ENCODE measurements at regions not wholly inside any gene's neighbourhood (a gene's known extent, or its start where the extent isn't known, plus 50 kb on each side); places are given as distances from the start of the nearest gene placed in this dataset.

DNA sequence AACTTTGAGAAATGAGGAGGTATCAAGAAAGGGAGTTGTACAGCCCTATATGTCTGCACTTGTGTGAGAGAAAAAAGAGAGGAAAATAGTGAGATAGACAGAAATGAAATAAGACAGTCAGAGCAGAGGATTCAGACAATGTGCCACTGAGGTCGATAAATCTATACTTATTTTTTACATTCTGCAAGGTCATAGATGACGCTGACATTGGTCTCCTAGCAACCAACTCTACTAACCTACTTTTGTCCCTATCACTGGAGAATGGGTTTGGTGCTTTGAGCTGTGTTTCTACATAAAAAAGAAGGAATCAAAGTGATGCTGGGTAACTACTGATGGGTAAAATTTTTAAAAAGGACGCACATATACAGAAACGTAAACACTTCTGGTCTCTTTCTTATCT lies 573.3 kb upstream of the RORB start:
- Histone ChIP-seq H4K8ac (ENCODE audit: low read depth in 2 of 2, low read length in 2 of 2) (no peak overlapping the region), H3K79me1 (ENCODE audit: low read depth in 1 of 2, low read length in 2 of 2) (no peaks in the 10 kb centered on the region), H3K27ac (ENCODE audit: insufficient read depth, low read length) (no peak overlapping the region), H3K23ac (ENCODE audit: low read depth, low read length) (no peak overlapping the region), H3K4me2 (ENCODE audit: low read depth, low read length) (no peak overlapping the region), H4K91ac (ENCODE audit: insufficient read depth, low read depth, low read length) (no peak overlapping the region), H3K18ac (ENCODE audit: low read depth, low read length) (no peak overlapping the region), H3K9ac (ENCODE audit: low read depth, low read length) (no peak overlapping the region), H2BK5ac (ENCODE audit: low read depth, low read length, poor library complexity, severe bottlenecking) (no peak overlapping the region), H3K9me3 (ENCODE audit: control insufficient read depth, insufficient read depth, low read length) (no peaks in the 10 kb centered on the region; the same call in 1 of the 2 replicates), H3K4me3 (ENCODE audit: insufficient read depth, low read depth, low read length) (no peak overlapping the region), H2BK15ac (ENCODE audit: low read depth, low read length) (no peak overlapping the region), H3K27me3 (ENCODE audit: control insufficient read depth, insufficient read depth, low read length) (no peaks in the 10 kb centered on the region), H3K56ac (ENCODE audit: extremely low read depth, insufficient read depth, low read length) (no peak overlapping the region), H2AK5ac (ENCODE audit: low read depth, low read length) (no peak overlapping the region), H3K14ac (replicated peaks; ENCODE audit: low read depth, low read length) (no peak overlapping the region), H4K5ac (ENCODE audit: low read depth, low read length) (no peak overlapping the region), H3K4ac (ENCODE audit: low read depth, low read length) (no peak overlapping the region), H4K20me1 (ENCODE audit: insufficient read depth, low read length) (no peaks in the 10 kb centered on the region), H2BK120ac (ENCODE audit: low read depth, low read length) (no peak overlapping the region), H2AFZ (replicated peaks; ENCODE audit: low read length, poor library complexity) (no peak overlapping the region), H3K36me3 (ENCODE audit: control insufficient read depth, insufficient read depth, low read length) (no peaks in the 10 kb centered on the region), H2BK20ac (ENCODE audit: low read depth, low read length) (no peak overlapping the region), H3K9me1 (ENCODE audit: insufficient read depth, low read length) (no peaks in the 10 kb centered on the region), H3K4me1 (ENCODE audit: control insufficient read depth, insufficient read depth, low read length) (no peaks in the 10 kb centered on the region), H2AK9ac (replicated peaks; ENCODE audit: low read depth, low read length, poor library complexity) (no peak overlapping the region)
- in situ Hi-C loops (cut with MboI; ENCODE audit: low sequenced_read_pairs) (no loop called here), dilution Hi-C loops (cut with HindIII; ENCODE audit: low sequenced_read_pairs, unreplicated experiment) (no loop called here), intact Hi-C loops (cut with micrococcal nuclease) (no loop called here)
- no peak for DNase-seq
- BruUV-seq (replicated peaks): no TSS peak
- ChIA-PET POLR2A (ENCODE audit: unreplicated experiment) (no interaction called here), CTCF (no interaction called here)
- no CpG with 5 or more reads among the region's 4 CpGs for WGBS, 2 experiments (ENCODE audit: extremely low coverage in 2 of 2, insufficient read length in 1 of 2)
- no peak for ATAC-seq (ENCODE audit: low read depth)
- no peak for TF ChIP-seq POLR2A (IDR thresholded peaks at IDR 0.05; ENCODE audit: low read depth, low read length)
- no peak for TF ChIP-seq MAFK (IDR thresholded peaks at IDR 0.05; ENCODE audit: low read depth, low read length)
- TF ChIP-seq RCOR1 (IDR thresholded peaks at IDR 0.05; ENCODE audit: insufficient replicate concordance, low read length): no peak

All from IMR-90 (cell line).